ENCODE measurements at regions not wholly inside any gene's neighbourhood (a gene's known extent, or its start where the extent isn't known, plus 50 kb on each side); places are given as distances from the start of the nearest gene placed in this dataset.

GRCh38 chr18:33805592-33805991 is 227.6 kb downstream of the ASXL3 start:
- DNase-seq: no peak

- DNase-seq: peak; percentile 84
Observed at GRCh38 chr18:33804258-33804657, 226.2 kb downstream of the ASXL3 start.

GRCh38 chr18:33803636-33804035 is 225.6 kb downstream of the ASXL3 start:
- peak; percentile 24 for DNase-seq

GRCh38 chr18:33802955-33803354 is 224.9 kb downstream of the ASXL3 start:
- DNase-seq: no peak

Data from fibroblast of upper back skin (primary cell).